Colon (tissue), 2 donors: ENCODE measurements at regions not wholly inside any gene's neighbourhood (a gene's known extent, or its start where the extent isn't known, plus 50 kb on each side); places are given as distances from the start of the nearest gene placed in this dataset.
"Not testable (repeated sequence)": the region's sequence is repeated elsewhere in the genome, so short reads cannot be mapped to it uniquely, and the experiment has no call there.

Source experiments
- FAIRE-seq: peaks from 2 replicates; lab custom pipeline; 2012; peaks lifted over from hg19 to GRCh38; lab: Jason Lieb, UNC
- donor health status: control.
- donor health status: control.

GRCh38 chr6:119799596-119800509 is 450.3 kb upstream of the MAN1A1 start:
- no peak for FAIRE-seq

GRCh38 chr6:119791736-119792135 is 442.2 kb upstream of the MAN1A1 start:
- FAIRE-seq, result no peak

GRCh38 chr6:119781365-119781764 is 431.8 kb upstream of the MAN1A1 start:
- no peak for FAIRE-seq

- no peak for FAIRE-seq
Observed at GRCh38 chr6:119768201-119768600, 418.6 kb upstream of the MAN1A1 start.

GRCh38 chr6:119764927-119765681 is 415.5 kb upstream of the MAN1A1 start:
- FAIRE-seq, result no peak

GRCh38 chr6:119760046-119760445 is 410.5 kb upstream of the MAN1A1 start:
- FAIRE-seq, result no peak

GRCh38 chr6:119758385-119758784 is 408.8 kb upstream of the MAN1A1 start:
- no peak for FAIRE-seq

GRCh38 chr6:119757467-119757866 is 407.9 kb upstream of the MAN1A1 start:
- no peak for FAIRE-seq

GRCh38 chr6:119749335-119749734 is 399.8 kb upstream of the MAN1A1 start:
- no peak for FAIRE-seq

GRCh38 chr6:119748535-119748934 is 399.0 kb upstream of the MAN1A1 start:
- not testable (repeated sequence) for FAIRE-seq

GRCh38 chr6:119742188-119742803 is 392.7 kb upstream of the MAN1A1 start:
- no peak for FAIRE-seq

- FAIRE-seq, result no peak
Observed at GRCh38 chr6:119739769-119740168, 390.2 kb upstream of the MAN1A1 start.

GRCh38 chr6:119738425-119738824 is 388.9 kb upstream of the MAN1A1 start:
- FAIRE-seq, result no peak

- FAIRE-seq, result no peak
Observed at GRCh38 chr6:119736296-119737021, 386.9 kb upstream of the MAN1A1 start.

- no peak for FAIRE-seq
Observed at GRCh38 chr6:119735530-119735929, 386.0 kb upstream of the MAN1A1 start.

- FAIRE-seq, result no peak
Observed at GRCh38 chr6:119734227-119734626, 384.7 kb upstream of the MAN1A1 start.

GRCh38 chr6:119728935-119729334 is 379.4 kb upstream of the MAN1A1 start:
- FAIRE-seq, result no peak

- FAIRE-seq, result no peak
Observed at GRCh38 chr6:119728220-119728750, 378.7 kb upstream of the MAN1A1 start.

GRCh38 chr6:119727504-119728219 is 378.1 kb upstream of the MAN1A1 start:
- no peak for FAIRE-seq

- not testable (repeated sequence) for FAIRE-seq
Observed at GRCh38 chr6:119726912-119727311, 377.4 kb upstream of the MAN1A1 start.

- no peak for FAIRE-seq
Observed at GRCh38 chr6:119726086-119726485, 376.5 kb upstream of the MAN1A1 start.
